ENCODE measurements at regions not wholly inside any gene's neighbourhood (a gene's known extent, or its start where the extent isn't known, plus 50 kb on each side); places are given as distances from the start of the nearest gene placed in this dataset.
A peak's percentile ranks its signal among the peaks of the same experiment; 100 is the strongest.

- Histone ChIP-seq H3K9me3 (no peaks in the 10 kb centered on the region), H3K4me3 (no peak overlapping the region), H3K27ac (no peak overlapping the region), H3K36me3 (no peaks in the 10 kb centered on the region), H3K4me1 (no peaks in the 10 kb centered on the region), H3K27me3 (no peaks in the 10 kb centered on the region)
- intact Hi-C loops (cut with DNase I), result no loop called here
- no peak for DNase-seq
- TF ChIP-seq POLR2A (IDR thresholded peaks at IDR 0.05), result no peak
- WGBS, 2 donors, result 83 to 91% methylated on average over 1 of the region's 1 CpG
Measured at GRCh38 chr1:56401191-56401590, 178.2 kb downstream of the PLPP3 start.

GRCh38 chr1:56400526-56400925, 178.8 kb downstream of the PLPP3 start:
- Histone ChIP-seq H3K4me1 (no peaks in the 10 kb centered on the region), H3K9me3 (no peaks in the 10 kb centered on the region), H3K27ac (no peak overlapping the region), H3K27me3 (no peaks in the 10 kb centered on the region), H3K36me3 (no peaks in the 10 kb centered on the region), H3K4me3 (no peak overlapping the region)
- intact Hi-C loops (cut with DNase I), result no loop called here
- TF ChIP-seq CTCF (IDR thresholded peaks at IDR 0.05) (no peak), POLR2A (IDR thresholded peaks at IDR 0.05) (no peak)
- no peak for DNase-seq

- no peak for TF ChIP-seq POLR2A (IDR thresholded peaks at IDR 0.05)
- no peak for TF ChIP-seq CTCF (IDR thresholded peaks at IDR 0.05)
- 71 to 85% methylated on average over 1 to 3 of the region's 3 CpGs for WGBS, 2 donors
- Histone ChIP-seq H3K9me3 (no peaks in the 10 kb centered on the region), H3K27me3 (no peaks in the 10 kb centered on the region), H3K36me3 (no peaks in the 10 kb centered on the region), H3K4me3 (no peak overlapping the region), H3K27ac (no peak overlapping the region), H3K4me1 (no peaks in the 10 kb centered on the region)
- intact Hi-C loops (cut with DNase I), result no loop called here
- no peak for DNase-seq
Measured at GRCh38 chr1:56399795-56400194, 179.6 kb downstream of the PLPP3 start.

GRCh38 chr1:56399326-56399725, 180.0 kb downstream of the PLPP3 start:
- Histone ChIP-seq H3K36me3 (no peaks in the 10 kb centered on the region), H3K4me1 (no peaks in the 10 kb centered on the region), H3K9me3 (no peaks in the 10 kb centered on the region), H3K27ac (no peak overlapping the region), H3K4me3 (no peak overlapping the region), H3K27me3 (no peaks in the 10 kb centered on the region)
- DNase-seq, result no peak
- intact Hi-C loops (cut with DNase I), result no loop called here
- 70 to 75% methylated on average over 1 to 2 of the region's 2 CpGs for WGBS, 2 donors
- TF ChIP-seq POLR2A (IDR thresholded peaks at IDR 0.05), result no peak
- no peak for TF ChIP-seq CTCF (IDR thresholded peaks at IDR 0.05)

GRCh38 chr1:56397811-56398231, 181.5 kb downstream of the PLPP3 start:
- intact Hi-C loops (cut with DNase I), result no loop called here
- Histone ChIP-seq H3K36me3 (no peaks in the 10 kb centered on the region), H3K27me3 (no peaks in the 10 kb centered on the region), H3K4me3 (no peak overlapping the region), H3K4me1 (no peaks in the 10 kb centered on the region), H3K9me3 (no peaks in the 10 kb centered on the region), H3K27ac (peak overlapping the region in 1 of 4 donors; percentile 2)
- TF ChIP-seq CTCF (IDR thresholded peaks at IDR 0.05) (no peak), POLR2A (IDR thresholded peaks at IDR 0.05) (no peak)
- 68 to 91% methylated on average over 2 of the region's 2 CpGs for WGBS, 2 donors
- no peak for DNase-seq

GRCh38 chr1:56397409-56397808, 182.0 kb downstream of the PLPP3 start:
- no peak overlapping the region for H3K4me3 ChIP-seq
- no peaks in the 10 kb centered on the region for H3K27me3 ChIP-seq
- H3K36me3 ChIP-seq, result no peaks in the 10 kb centered on the region
- whole genome bisulfite sequencing, 2 donors, result 81 to 85% methylated on average over 2 of the region's 2 CpGs
- no peaks in the 10 kb centered on the region for H3K4me1 ChIP-seq
- H3K27ac ChIP-seq, result no peak overlapping the region
- intact Hi-C loops (cut with DNase I), result no loop called here
- H3K9me3 ChIP-seq, result no peaks in the 10 kb centered on the region
- DNase-seq, result no peak
- TF ChIP-seq POLR2A (IDR thresholded peaks at IDR 0.05), result no peak
- no peak for TF ChIP-seq CTCF (IDR thresholded peaks at IDR 0.05)
